Cardiac muscle cell (in vitro differentiated cells and primary cell): ENCODE measurements at regions not wholly inside any gene's neighbourhood (a gene's known extent, or its start where the extent isn't known, plus 50 kb on each side); places are given as distances from the start of the nearest gene placed in this dataset.
"Not testable (repeated sequence)": the region's sequence is repeated elsewhere in the genome, so short reads cannot be mapped to it uniquely, and the experiment has no call there.

Source experiments
- DNase-seq, 2 donors: peaks; one replicate each; pipeline versions ENCODE4 v3.0.0 to v3.0.0-alpha.2; 2010 to 2017; ENCODE audit warnings: low read depth in 1 of 2, low spot score in 1 of 2
- H3K27ac ChIP-seq: fragments of 200-600 bp; sonication (generic); 2 replicates; pipeline ENCODE4 v1.5.1; 2016
- H3K27me3 ChIP-seq: fragments of 200-600 bp; sonication (generic); 2 replicates; pipeline ENCODE4 v1.6.0; 2016; ENCODE audit warnings: control low read depth
- H3K36me3 ChIP-seq: fragments of 200-600 bp; sonication (generic); 2 replicates; pipeline ENCODE4 v1.5.1; 2016; ENCODE audit warnings: control low read depth
- H3K4me1 ChIP-seq: fragments of 200-600 bp; sonication (generic); 2 replicates; pipeline ENCODE4 v1.8.1; 2017; ENCODE audit warnings: low read depth, mild to moderate bottlenecking, mixed run types
- H3K4me3 ChIP-seq: fragments of 200-600 bp; sonication (generic); 2 replicates; pipeline ENCODE4 v1.5.1; 2016; ENCODE audit warnings: mild to moderate bottlenecking
- H3K9me3 ChIP-seq: fragments of 200-600 bp; sonication (generic); 2 replicates; pipeline ENCODE4 v1.5.1; 2017; ENCODE audit warnings: low read depth, mild to moderate bottlenecking, control low read depth
- CTCF ChIP-seq: IDR thresholded peaks from 2 replicates; pipeline ENCODE4 v1.5.1; 2012; ENCODE audit warnings: low read depth, mild to moderate bottlenecking, low read length

- H3K9me3 ChIP-seq, H3K4me1 ChIP-seq, H3K4me3 ChIP-seq, H3K27me3 ChIP-seq, H3K36me3 ChIP-seq, H3K27ac ChIP-seq, DNase-seq: not testable (repeated sequence)
These were observed 3076.8 kb downstream of the RPIA start for GRCh38 chr2:91768301-91768700.

GRCh38 chr2:91768997-91769396 is 3077.5 kb downstream of the RPIA start:
- H3K27ac ChIP-seq, H3K4me1 ChIP-seq, H3K36me3 ChIP-seq, H3K4me3 ChIP-seq, DNase-seq, H3K9me3 ChIP-seq, H3K27me3 ChIP-seq: not testable (repeated sequence)

- not testable (repeated sequence) for H3K27ac ChIP-seq, DNase-seq, H3K4me3 ChIP-seq, H3K27me3 ChIP-seq, H3K4me1 ChIP-seq, H3K36me3 ChIP-seq, H3K9me3 ChIP-seq
These were observed 3078.6 kb downstream of the RPIA start for GRCh38 chr2:91770046-91770575.

GRCh38 chr2:91771604-91772003 is 3080.1 kb downstream of the RPIA start:
- not testable (repeated sequence) for H3K4me3 ChIP-seq, H3K9me3 ChIP-seq, H3K27ac ChIP-seq, DNase-seq, H3K4me1 ChIP-seq, H3K27me3 ChIP-seq, H3K36me3 ChIP-seq

GRCh38 chr2:91772240-91772937 is 3080.9 kb downstream of the RPIA start:
- not testable (repeated sequence) for H3K27ac ChIP-seq, H3K9me3 ChIP-seq, H3K4me1 ChIP-seq, DNase-seq, H3K4me3 ChIP-seq, H3K36me3 ChIP-seq, H3K27me3 ChIP-seq

- not testable (repeated sequence) for DNase-seq, H3K4me3 ChIP-seq, H3K4me1 ChIP-seq, H3K27ac ChIP-seq, H3K9me3 ChIP-seq, H3K27me3 ChIP-seq, H3K36me3 ChIP-seq
These were observed 3082.3 kb downstream of the RPIA start for GRCh38 chr2:91773810-91774209.

- H3K27ac ChIP-seq, DNase-seq, H3K9me3 ChIP-seq, H3K36me3 ChIP-seq, H3K4me3 ChIP-seq, H3K27me3 ChIP-seq, H3K4me1 ChIP-seq: not testable (repeated sequence)
These were observed 3083.7 kb downstream of the RPIA start for GRCh38 chr2:91775193-91775592.

GRCh38 chr2:91780324-91780723 is 3088.9 kb downstream of the RPIA start:
- H3K27ac ChIP-seq, H3K9me3 ChIP-seq, H3K36me3 ChIP-seq, DNase-seq, H3K4me3 ChIP-seq, H3K4me1 ChIP-seq, H3K27me3 ChIP-seq: not testable (repeated sequence)

- not testable (repeated sequence) for H3K27ac ChIP-seq, DNase-seq, H3K9me3 ChIP-seq, H3K27me3 ChIP-seq, H3K4me1 ChIP-seq, H3K36me3 ChIP-seq
- peak overlapping the region; percentile 26 for H3K4me3 ChIP-seq
These were observed 3061.8 kb upstream of the TEKT4 start for GRCh38 chr2:91809391-91809790.

GRCh38 chr2:91839904-91840868 is 3031.0 kb upstream of the TEKT4 start:
- no peak for DNase-seq
- Histone ChIP-seq H3K4me1 (no peaks in the 10 kb centered on the region), H3K36me3 (no peaks in the 10 kb centered on the region), H3K9me3 (no peaks in the 10 kb centered on the region), H3K27me3 (no peaks in the 10 kb centered on the region), H3K27ac (no peak overlapping the region), H3K4me3 (no peak overlapping the region)
- TF ChIP-seq CTCF, result no peak

GRCh38 chr2:91842264-91842663 is 3029.0 kb upstream of the TEKT4 start:
- not testable (repeated sequence) for H3K9me3 ChIP-seq, H3K27me3 ChIP-seq, DNase-seq, H3K4me1 ChIP-seq, H3K4me3 ChIP-seq, H3K36me3 ChIP-seq, H3K27ac ChIP-seq

- H3K4me1 ChIP-seq, H3K27me3 ChIP-seq, DNase-seq, H3K9me3 ChIP-seq, H3K36me3 ChIP-seq, H3K27ac ChIP-seq, H3K4me3 ChIP-seq: not testable (repeated sequence)
These were observed 3028.3 kb upstream of the TEKT4 start for GRCh38 chr2:91842913-91843312.
